ENCODE measurements at regions not wholly inside any gene's neighbourhood (a gene's known extent, or its start where the extent isn't known, plus 50 kb on each side); places are given as distances from the start of the nearest gene placed in this dataset.

- TF ChIP-seq CTCF (IDR thresholded peaks at IDR 0.05; ENCODE audit: low read depth, low read length) (no peak), POLR2A (IDR thresholded peaks at IDR 0.05; ENCODE audit: extremely low read depth, insufficient read length) (no peak)
Measured at GRCh38 chr7:35334506-35334905, 80.6 kb upstream of the TBX20 start.

All from NB4 (cell line).